Suprapubic skin (tissue), 4 donors: ENCODE measurements at regions not wholly inside any gene's neighbourhood (a gene's known extent, or its start where the extent isn't known, plus 50 kb on each side); places are given as distances from the start of the nearest gene placed in this dataset.

Experiments
- CTCF ChIP-seq, 2 donors: fragments of 200-600 bp in 1 of 2; fragments of 450-650 bp in 1 of 2; sonication (generic) in 1 of 2; IDR thresholded peaks; one replicate each; pipeline ENCODE4 v1.5.1; 2016 to 2019; ENCODE audit warnings: antibody characterized with exemption in 2 of 2, mild to moderate bottlenecking in 1 of 2, moderate library complexity in 1 of 2
- EP300 ChIP-seq: sonication (generic); formaldehyde crosslinking; IDR thresholded peaks from one replicate; pipeline ENCODE4 v1.6.1; 2017; ENCODE audit warnings: antibody characterized with exemption
- POLR2A ChIP-seq, 2 donors: fragments of 450-650 bp; IDR thresholded peaks; one replicate each; pipeline ENCODE4 v1.6.1; 2017; ENCODE audit warnings: antibody characterized with exemption in 2 of 2, mild to moderate bottlenecking in 2 of 2, moderate library complexity in 2 of 2
- POLR2AphosphoS5 ChIP-seq, 3 donors: sonication (generic); formaldehyde crosslinking; IDR thresholded peaks; one replicate each; pipeline ENCODE4 v1.6.1; 2017; ENCODE audit warnings: antibody characterized with exemption in 3 of 3

DNA sequence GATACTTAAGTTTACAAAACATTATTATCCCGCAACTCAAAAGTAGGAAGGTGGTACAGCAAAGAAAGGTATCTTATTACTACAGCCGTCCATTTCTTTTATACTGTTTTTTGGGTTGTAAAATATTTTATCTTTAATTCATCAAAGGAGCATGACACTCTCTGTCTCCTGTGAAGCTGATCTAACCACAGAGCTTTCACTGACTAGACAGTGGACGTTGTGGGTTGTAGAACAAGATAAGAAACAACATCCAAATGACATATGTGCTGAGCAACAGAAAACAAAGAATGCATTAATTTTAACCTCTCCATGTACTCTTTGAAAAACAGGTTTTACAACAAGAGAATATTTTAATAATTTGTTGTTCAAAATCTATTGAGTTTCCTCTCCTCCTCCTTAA is 195.9 kb upstream of the FBXO33 start:
- TF ChIP-seq CTCF (IDR thresholded peaks at IDR 0.05) (no peak), EP300 (no peak), POLR2AphosphoS5 (IDR thresholded peaks at IDR 0.05) (no peak), POLR2A (IDR thresholded peaks at IDR 0.05) (no peak)
